Midbrain (tissue), 1 donor: ENCODE measurements at regions not wholly inside any gene's neighbourhood (a gene's known extent, or its start where the extent isn't known, plus 50 kb on each side); places are given as distances from the start of the nearest gene placed in this dataset.

Experiments used
- DNase-seq: peaks from one replicate; lab custom pipeline; 2025; lab: John Stamatoyannopoulos, UW

GRCh38 chr9:1490341-1491232, 440.4 kb downstream of the DMRT2 start:
- no peak for DNase-seq

DNA sequence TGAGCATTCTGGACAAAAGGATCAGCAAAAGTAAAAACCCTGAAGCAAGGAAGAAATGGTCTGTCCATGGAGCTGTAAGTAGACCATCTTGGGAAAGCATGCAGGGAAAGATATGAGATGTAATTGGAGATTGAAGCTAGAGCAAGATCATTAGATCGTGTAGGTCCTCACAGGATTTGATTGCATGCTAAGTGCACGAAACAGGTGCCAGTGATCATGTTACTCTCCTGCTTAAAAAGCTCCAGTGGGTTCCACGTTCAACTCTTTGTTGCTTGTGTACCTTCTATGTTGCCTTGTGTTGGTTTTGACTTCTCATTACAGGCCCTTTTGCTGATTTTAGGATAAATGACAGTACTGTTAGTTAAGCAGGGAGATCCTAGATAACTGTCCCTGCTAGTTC, 442.0 kb downstream of the DMRT2 start:
- no peak for DNase-seq

- DNase-seq: no peak
These were observed 445.3 kb downstream of the DMRT2 start for GRCh38 chr9:1495282-1496030.

- DNase-seq: no peak
These were observed 455.3 kb downstream of the DMRT2 start for GRCh38 chr9:1505489-1505888.

- DNase-seq: no peak
These were observed 460.6 kb downstream of the DMRT2 start for GRCh38 chr9:1510712-1511111.

GRCh38 chr9:1513105-1513504, 462.9 kb downstream of the DMRT2 start:
- DNase-seq: no peak

GRCh38 chr9:1514250-1514649, 464.1 kb downstream of the DMRT2 start:
- no peak for DNase-seq

DNA sequence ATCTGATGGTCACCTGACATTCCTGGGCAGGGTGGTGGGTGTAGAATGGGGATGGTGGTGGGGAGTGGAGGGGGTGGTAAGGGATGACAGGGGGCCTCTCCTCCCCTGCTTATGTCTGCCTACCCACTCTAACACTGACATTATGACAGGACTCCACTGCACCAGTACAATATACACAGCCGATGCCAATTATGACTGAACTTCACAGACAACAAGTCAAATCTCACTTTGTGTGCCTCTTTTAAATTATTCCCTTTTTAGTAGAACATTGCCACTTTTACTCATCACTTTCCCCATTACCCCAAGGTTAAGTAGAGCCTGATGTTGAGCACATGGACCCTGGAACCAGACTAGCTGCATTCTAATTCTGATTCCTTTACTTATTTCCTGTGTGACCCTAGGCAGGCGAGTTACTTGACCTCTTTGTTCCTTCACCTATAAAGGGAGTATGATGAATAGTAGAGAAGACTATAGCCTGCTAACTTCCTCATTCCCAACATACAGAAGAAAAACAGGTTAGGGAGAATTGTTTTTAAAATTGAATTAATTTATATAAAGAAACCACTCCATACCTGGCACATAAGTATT, 464.7 kb downstream of the DMRT2 start:
- no peak for DNase-seq

DNA sequence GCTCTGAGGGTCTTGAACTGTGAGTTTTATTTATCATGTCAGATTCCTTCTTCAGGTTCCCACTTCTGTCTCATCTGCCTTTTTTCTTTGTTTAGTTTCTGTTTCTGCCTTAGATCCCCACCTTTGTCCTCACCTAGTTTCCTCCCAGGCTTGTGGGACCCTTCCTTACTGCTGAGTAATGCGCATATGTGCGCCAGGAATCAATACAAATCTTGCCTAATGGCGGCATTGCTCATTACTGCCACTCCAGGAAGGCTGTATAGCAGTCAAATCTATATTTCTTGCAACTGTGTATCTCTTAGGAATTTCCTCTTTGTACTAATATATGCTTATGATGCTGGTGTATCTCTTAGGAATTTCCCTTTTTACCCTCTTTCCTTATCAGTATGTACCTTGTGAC, 465.4 kb downstream of the DMRT2 start:
- no peak for DNase-seq

DNA sequence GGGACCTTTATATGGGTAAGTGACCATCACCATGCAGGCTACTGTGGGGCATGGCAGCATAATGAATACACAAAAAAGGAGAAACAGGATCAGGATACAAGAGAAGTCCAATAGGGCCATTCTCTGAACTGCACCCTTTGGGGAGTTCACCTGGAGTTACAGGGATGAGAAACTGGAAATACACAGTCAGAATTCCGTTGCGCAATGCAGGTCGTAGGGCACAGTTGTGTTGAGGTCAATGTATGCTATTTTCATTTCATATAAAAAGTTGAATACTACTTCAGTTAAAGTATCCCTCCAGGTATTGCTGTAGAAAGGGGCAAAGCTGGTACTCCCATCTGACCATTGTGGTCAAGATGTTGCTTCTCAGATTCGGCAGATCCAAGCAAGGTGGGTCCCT, 471.4 kb downstream of the DMRT2 start:
- DNase-seq: no peak

DNA sequence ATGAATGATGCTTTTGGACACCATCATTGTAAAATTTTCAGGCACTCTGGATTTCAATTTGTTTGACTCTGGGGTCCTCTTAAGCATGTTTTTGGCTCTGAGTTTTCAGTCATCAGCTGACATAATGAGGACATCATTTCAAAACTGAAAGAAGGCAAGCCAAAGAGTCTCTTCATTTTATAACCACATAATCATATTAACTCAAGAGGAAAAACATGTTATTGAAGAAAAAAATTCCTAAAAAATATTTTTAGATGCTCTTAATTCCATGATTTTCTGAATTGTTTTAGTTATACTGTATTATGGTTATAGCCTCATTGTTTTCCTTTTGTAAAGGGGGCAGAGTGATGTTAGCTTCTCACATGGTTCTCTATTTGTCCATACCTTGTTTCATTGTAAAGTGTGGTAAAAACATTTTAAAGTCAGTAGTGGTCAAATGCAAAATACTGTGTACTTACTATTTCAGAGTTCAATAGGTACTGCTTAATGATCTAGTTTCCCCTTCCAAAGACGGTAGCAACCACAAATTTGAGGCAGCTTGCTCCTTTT, 472.1 kb downstream of the DMRT2 start:
- no peak for DNase-seq

DNA sequence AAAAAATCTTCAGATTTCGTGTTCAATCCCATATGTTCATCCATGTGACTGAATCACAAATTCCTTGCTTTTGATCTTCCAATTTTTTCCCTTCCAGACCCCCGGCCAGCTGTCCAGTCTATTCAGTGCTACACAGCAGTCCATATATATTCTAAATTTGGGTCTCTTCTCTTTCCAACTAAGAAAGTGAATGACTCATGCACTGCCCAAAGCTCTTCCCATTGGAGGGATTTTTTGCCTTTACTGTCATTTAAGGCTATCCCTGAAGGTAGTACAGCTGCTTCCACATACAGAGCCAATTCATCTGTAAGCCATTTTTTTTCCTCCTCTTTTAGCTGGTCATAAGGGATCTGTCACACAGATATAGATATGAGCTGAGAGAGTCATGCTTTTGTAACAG, 478.3 kb downstream of the DMRT2 start:
- no peak for DNase-seq

- no peak for DNase-seq
These were observed 480.5 kb downstream of the DMRT2 start for GRCh38 chr9:1530696-1531095.

GRCh38 chr9:1531424-1531823, 481.3 kb downstream of the DMRT2 start:
- DNase-seq: no peak

- no peak for DNase-seq
These were observed 482.0 kb downstream of the DMRT2 start for GRCh38 chr9:1532171-1532570.

DNA sequence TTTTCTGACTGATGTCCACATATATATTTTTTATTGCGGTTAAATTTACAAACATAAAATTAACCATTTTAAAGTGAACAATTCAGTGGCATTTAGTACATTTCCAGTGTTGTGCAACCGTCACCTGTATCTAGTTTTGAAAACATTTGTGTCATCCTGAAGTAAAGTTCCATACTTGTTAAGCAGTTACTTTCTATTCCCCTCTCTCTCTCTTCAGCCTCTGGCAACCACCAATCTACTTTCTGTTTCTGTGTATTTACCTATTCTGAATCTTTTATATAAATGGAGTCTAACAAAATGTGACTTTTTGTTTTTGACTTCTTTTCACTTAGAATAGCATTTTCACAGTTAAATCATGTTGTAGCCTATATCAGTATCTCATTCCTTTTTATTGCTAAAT, 480.1 kb upstream of the SMARCA2 start:
- no peak for DNase-seq

GRCh38 chr9:1535599-1535998, 479.5 kb upstream of the SMARCA2 start:
- no peak for DNase-seq

GRCh38 chr9:1536522-1537170, 478.5 kb upstream of the SMARCA2 start:
- no peak for DNase-seq

GRCh38 chr9:1538301-1538700, 476.8 kb upstream of the SMARCA2 start:
- DNase-seq: no peak

- DNase-seq: no peak
These were observed 475.9 kb upstream of the SMARCA2 start for GRCh38 chr9:1539216-1539615.

DNA sequence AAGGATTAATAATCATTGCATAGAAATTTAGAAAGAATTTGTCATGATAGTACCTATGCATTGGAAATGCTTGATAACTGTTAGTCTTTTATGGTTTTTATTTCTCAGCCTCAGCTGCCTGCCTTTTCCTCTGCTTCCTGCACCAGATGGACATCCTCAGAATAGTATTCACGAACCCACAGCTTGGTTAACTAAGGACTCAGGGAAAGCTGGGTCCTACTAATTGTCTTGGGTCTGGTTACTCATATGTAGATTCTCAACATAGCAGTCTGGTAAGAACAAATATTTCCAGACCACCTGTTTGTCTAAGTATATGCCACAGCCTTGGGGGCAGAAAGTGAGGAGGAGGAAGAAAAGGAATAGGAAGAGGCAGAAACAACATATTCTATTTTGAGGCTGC, 464.5 kb upstream of the SMARCA2 start:
- no peak for DNase-seq
